GM12873 (cell line): ENCODE measurements at regions not wholly inside any gene's neighbourhood (a gene's known extent, or its start where the extent isn't known, plus 50 kb on each side); places are given as distances from the start of the nearest gene placed in this dataset.

Source experiments
- TF ChIP-seq, protein P1 (sequence below): IDR thresholded peaks from 2 replicates; pipeline ENCODE4 v1.5.1; 2012; ENCODE audit warnings: low read depth, mild to moderate bottlenecking, moderate library complexity, low read length, control low read depth; ENCODE audit not compliant: insufficient read depth; ENCODE audit errors: missing control alignments

DNA sequence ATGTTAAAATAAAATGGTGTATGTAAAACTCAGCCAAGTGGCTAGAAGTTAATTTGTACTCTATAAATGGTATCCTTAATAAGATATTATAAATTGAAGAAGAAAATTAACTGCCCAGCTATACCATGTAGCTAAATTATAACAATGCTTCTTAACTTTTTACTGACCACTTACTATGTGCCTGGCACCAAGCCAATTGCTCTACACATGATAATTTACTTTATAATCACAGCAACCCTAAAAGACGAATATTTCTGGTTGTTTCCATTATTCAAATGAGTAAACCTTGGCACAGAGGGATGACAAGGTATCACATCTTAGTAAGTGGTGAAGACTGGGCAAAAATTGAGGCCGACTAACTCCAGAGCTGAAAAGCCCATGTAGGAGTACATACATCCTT lies 1506.6 kb downstream of the PCDH7 start:
- TF ChIP-seq, protein P1, sequence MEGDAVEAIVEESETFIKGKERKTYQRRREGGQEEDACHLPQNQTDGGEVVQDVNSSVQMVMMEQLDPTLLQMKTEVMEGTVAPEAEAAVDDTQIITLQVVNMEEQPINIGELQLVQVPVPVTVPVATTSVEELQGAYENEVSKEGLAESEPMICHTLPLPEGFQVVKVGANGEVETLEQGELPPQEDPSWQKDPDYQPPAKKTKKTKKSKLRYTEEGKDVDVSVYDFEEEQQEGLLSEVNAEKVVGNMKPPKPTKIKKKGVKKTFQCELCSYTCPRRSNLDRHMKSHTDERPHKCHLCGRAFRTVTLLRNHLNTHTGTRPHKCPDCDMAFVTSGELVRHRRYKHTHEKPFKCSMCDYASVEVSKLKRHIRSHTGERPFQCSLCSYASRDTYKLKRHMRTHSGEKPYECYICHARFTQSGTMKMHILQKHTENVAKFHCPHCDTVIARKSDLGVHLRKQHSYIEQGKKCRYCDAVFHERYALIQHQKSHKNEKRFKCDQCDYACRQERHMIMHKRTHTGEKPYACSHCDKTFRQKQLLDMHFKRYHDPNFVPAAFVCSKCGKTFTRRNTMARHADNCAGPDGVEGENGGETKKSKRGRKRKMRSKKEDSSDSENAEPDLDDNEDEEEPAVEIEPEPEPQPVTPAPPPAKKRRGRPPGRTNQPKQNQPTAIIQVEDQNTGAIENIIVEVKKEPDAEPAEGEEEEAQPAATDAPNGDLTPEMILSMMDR = no peak

DNA sequence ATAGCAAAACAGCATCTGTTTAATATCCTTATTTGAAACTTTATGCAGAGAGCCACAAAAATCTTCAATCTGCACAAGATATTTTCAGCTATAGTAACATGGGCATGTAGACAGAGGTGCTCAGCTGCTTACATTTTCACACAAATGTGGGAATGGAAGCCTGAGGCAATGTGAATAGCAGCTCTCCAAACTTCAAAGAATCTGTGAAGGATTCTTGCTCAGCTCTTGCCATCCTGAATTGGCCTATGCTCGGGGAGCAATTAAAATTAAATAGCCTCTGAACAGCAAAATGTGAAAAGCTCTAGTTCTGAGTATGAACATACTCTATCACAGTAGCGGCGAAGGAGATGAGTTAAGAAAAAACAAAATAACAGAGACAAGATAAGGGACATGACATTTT lies 1523.8 kb downstream of the PCDH7 start:
- TF ChIP-seq, protein P1 = no peak

DNA sequence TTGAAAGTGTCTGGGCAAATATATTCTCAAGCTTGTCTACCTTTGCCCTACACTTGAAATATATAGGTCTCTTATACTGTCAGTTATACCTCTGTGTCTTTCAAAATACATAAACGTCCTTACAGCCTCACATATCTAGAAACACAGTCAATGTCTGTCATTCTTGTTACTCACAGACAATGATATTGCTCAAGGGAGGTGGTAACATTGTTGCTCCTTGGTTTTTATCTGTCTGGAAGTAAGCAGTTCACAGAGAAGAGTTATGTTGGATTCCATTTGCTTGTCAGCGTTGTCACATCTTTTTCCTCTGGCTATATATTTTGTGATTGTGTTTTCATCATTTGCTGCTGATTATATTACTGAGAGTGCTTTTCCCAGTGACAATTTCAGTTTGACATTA lies 1528.9 kb downstream of the PCDH7 start:
- TF ChIP-seq, protein P1 = no peak

GRCh38 chr4:32251126-32251525 lies 1531.0 kb downstream of the PCDH7 start:
- TF ChIP-seq, protein P1 = no peak

DNA sequence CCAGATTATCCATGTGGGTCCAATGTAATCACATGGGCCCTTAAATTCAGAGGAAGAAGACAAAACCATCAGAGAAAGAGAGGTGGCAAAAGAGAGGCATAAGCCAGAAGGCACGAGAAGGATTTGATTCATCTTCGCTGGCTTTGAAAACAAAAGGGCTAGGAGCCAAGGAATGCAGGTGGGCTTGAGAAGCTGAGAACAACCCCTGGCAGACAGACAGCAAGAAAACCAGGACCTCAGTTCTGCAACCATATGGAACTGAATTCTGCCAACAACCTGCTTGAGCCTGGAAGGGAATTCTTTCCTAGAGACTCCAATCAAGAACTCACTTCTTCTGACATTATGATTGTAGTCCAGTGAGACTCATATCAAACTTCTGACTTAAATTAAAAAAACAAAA lies 1531.8 kb downstream of the PCDH7 start:
- TF ChIP-seq, protein P1 = no peak

GRCh38 chr4:32254216-32254615 lies 1534.0 kb downstream of the PCDH7 start:
- TF ChIP-seq, protein P1 = no peak

DNA sequence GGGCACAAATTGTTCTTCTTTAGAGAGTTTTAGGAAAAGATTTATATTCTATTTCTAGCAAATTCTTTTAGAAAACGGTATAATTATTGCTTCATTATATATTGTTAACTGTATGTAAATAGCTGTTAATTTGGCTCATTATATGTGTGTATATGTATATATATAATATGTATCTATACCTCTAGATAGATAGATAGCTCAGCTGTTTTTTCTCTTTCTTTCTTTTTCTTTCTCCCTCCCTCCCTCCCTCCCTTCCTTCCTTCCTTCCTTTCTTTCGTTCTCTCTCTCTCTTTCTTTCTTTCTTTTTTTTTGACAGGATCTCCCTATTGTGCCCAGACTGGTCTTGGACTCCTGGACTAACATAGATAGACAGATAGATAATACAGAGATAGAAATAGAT lies 1538.8 kb downstream of the PCDH7 start:
- TF ChIP-seq, protein P1 = no peak
